Panc1 (cell line): ENCODE measurements at regions not wholly inside any gene's neighbourhood (a gene's known extent, or its start where the extent isn't known, plus 50 kb on each side); places are given as distances from the start of the nearest gene placed in this dataset.

Experiments
- ATAC-seq: fragments of 200-7000 bp; cut with Tn5 transposase; 2 replicates; pipeline ENCODE4 v1.9.1; 2020; ENCODE audit warnings: mild to moderate bottlenecking, moderate library complexity
- BruUV-seq: library from RNA; stranded (reverse); fragments of 400-500 nt; replicated peaks from 2 replicates; lab custom pipeline; 2021; lab: Mats Ljungman, UMichigan
- CTCF ChIA-PET: fragments of 300-600 bp; sonication (Branson Sonifier 250); formaldehyde crosslinking; loops from one replicate; lab custom pipeline; 2022; ENCODE audit warnings: antibody characterized with exemption; lab: Charles Lee
- POLR2A ChIA-PET: fragments of 300-600 bp; sonication (Branson Sonifier 250); formaldehyde crosslinking; loops from one replicate; lab custom pipeline; 2022; ENCODE audit warnings: antibody characterized with exemption; lab: Charles Lee
- DNase-seq: peaks from one replicate; pipeline ENCODE4 v3.0.0-alpha.2; 2010; ENCODE audit warnings: low read depth, low spot score
- H3K27ac ChIP-seq: 2 replicates; pipeline ENCODE4 v1.5.1; 2011; ENCODE audit warnings: mild to moderate bottlenecking, low read length, inconsistent platforms
- H3K27me3 ChIP-seq: fragments of 200-500 bp; sonication (Bioruptor generic); 2 replicates; pipeline ENCODE4 v1.6.0; 2014; ENCODE audit warnings: low read length, inconsistent platforms; ENCODE audit not compliant: control insufficient read depth, insufficient read depth
- H3K36me3 ChIP-seq: fragments of 200-500 bp; sonication (Bioruptor generic); 2 replicates; pipeline ENCODE4 v1.5.1; 2014; ENCODE audit warnings: inconsistent platforms, mild to moderate bottlenecking, low read length, moderate library complexity; ENCODE audit not compliant: control insufficient read depth, insufficient read depth
- H3K4me1 ChIP-seq: 2 replicates; pipeline ENCODE4 v1.5.1; 2011; ENCODE audit warnings: inconsistent platforms, mild to moderate bottlenecking, low read length, moderate library complexity; ENCODE audit not compliant: control insufficient read depth, insufficient read depth
- H3K4me3 ChIP-seq, 2 experiments: 2 replicates each; pipeline ENCODE4 v1.5.1; 2011 to 2012; ENCODE audit warnings: low read depth in 2 of 2, low read length in 2 of 2, mild to moderate bottlenecking in 2 of 2, inconsistent platforms in 1 of 2, moderate library complexity in 1 of 2
- H3K9me3 ChIP-seq: fragments of 200-500 bp; sonication (Bioruptor generic); 2 replicates; pipeline ENCODE4 v1.5.1; 2014; ENCODE audit warnings: low read depth, mild to moderate bottlenecking, inconsistent platforms, low read length, moderate library complexity; ENCODE audit not compliant: control insufficient read depth, insufficient read depth
- CTCF ChIP-seq: fragments of 450-650 bp; IDR thresholded peaks from 2 replicates; pipeline ENCODE4 v1.5.1; 2017; ENCODE audit warnings: mild to moderate bottlenecking
- POLR2AphosphoS5 ChIP-seq: IDR thresholded peaks from 2 replicates; pipeline ENCODE4 v1.6.1; 2012; ENCODE audit warnings: mild to moderate bottlenecking, low read depth, low read length, moderate library complexity
- REST ChIP-seq, 2 experiments: IDR thresholded peaks; 2 replicates each; pipeline ENCODE4 v1.6.1; 2011 to 2012; ENCODE audit warnings: low read depth in 2 of 2, control low read depth in 1 of 2, low read length in 1 of 2, mild to moderate bottlenecking in 1 of 2, moderate library complexity in 1 of 2; ENCODE audit not compliant: insufficient read depth in 1 of 2
- SIN3A ChIP-seq: IDR thresholded peaks from 2 replicates; pipeline ENCODE4 v1.6.1; 2012; ENCODE audit warnings: low read depth, mild to moderate bottlenecking, low read length, moderate library complexity, borderline replicate concordance; ENCODE audit not compliant: insufficient read depth
- TCF7L2 ChIP-seq: IDR thresholded peaks from 2 replicates; pipeline ENCODE4 v1.6.1; 2011; ENCODE audit warnings: mild to moderate bottlenecking, low read depth, low read length, inconsistent platforms
- in situ Hi-C: cut with HindIII; loops from 2 replicates; pipeline ENCODE4 v1.10.0; 2016; ENCODE audit warnings: low sequenced_read_pairs, low pct_unique_long_range_greater_than_20kb
- intact Hi-C: fragments of 100-400 bp; cut with micrococcal nuclease; formaldehyde crosslinking; loops from one replicate; pipeline ENCODE4 v1.10.0; 2022; ENCODE audit not compliant: unreplicated experiment

DNA sequence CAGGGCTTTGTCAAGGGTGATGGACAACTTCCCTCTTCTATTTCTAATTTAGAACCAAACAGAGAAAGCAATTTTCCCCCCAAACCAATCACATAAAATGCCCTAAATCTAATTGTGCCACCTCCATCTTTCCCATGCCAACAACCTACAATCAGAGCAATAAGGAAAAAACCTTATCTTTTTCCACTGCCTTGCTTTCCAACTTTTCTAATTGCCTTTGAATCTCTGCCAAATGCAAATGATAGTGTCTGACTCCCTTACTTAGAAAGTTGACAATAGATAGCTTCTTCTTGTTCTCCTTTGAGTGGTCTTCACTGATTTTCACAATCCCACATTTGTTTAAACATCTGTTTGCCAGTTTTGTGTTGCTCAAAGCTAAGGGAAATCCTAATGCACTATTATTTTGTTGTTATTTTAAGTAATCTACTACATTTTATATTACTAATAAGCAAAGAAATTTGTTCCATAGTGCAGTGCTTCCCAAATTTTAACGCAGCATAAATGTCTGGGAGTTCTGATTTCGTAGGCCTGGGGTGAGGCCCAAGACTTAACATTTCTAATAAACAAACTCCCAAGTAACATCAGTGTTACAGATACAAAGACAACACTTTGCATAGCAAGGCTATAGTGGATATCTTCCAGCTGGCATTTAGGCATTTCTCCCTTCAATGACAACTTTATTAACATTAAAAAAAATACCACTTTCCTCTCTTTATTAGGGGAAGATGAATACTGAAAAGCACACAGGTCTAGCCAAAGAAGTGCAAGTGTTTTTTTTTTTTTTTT is 696.3 kb upstream of the USP15 start:
- H3K27me3 ChIP-seq = no peaks in the 10 kb centered on the region
- H3K27ac ChIP-seq = no peak overlapping the region
- ChIA-PET POLR2A (no interaction called here), CTCF (no interaction called here)
- ATAC-seq (no peak), DNase-seq (no peak)
- in situ Hi-C loops (no loop called here), intact Hi-C loops (no loop called here)
- H3K36me3 ChIP-seq = no peaks in the 10 kb centered on the region
- no peak overlapping the region for H3K4me3 ChIP-seq
- TF ChIP-seq REST (IDR thresholded peaks at IDR 0.05; ENCODE audit: insufficient read depth in 1 of 2, low read depth in 2 of 2, low read length in 1 of 2) (no peak), CTCF (no peak), TCF7L2 (no peak), SIN3A (no peak), POLR2AphosphoS5 (no peak)
- no TSS peak for BruUV-seq
- no peaks in the 10 kb centered on the region for H3K9me3 ChIP-seq
- H3K4me1 ChIP-seq = no peaks in the 10 kb centered on the region

GRCh38 chr12:61564466-61564865 is 695.7 kb upstream of the USP15 start:
- Histone ChIP-seq H3K4me3 (no peak overlapping the region), H3K9me3 (no peaks in the 10 kb centered on the region), H3K4me1 (no peaks in the 10 kb centered on the region), H3K27ac (no peak overlapping the region), H3K36me3 (no peaks in the 10 kb centered on the region), H3K27me3 (no peaks in the 10 kb centered on the region)
- ChIA-PET POLR2A (no interaction called here), CTCF (no interaction called here)
- DNase-seq (no peak), ATAC-seq (no peak)
- no peak for TF ChIP-seq POLR2AphosphoS5
- no peak for TF ChIP-seq CTCF
- TF ChIP-seq REST (IDR thresholded peaks at IDR 0.05; ENCODE audit: insufficient read depth in 1 of 2, low read depth in 2 of 2, low read length in 1 of 2) = no peak
- no peak for TF ChIP-seq SIN3A
- no peak for TF ChIP-seq TCF7L2
- in situ Hi-C loops = no loop called here
- intact Hi-C loops = no loop called here
- no TSS peak for BruUV-seq
